Loucy (cell line): ENCODE measurements at regions not wholly inside any gene's neighbourhood (a gene's known extent, or its start where the extent isn't known, plus 50 kb on each side); places are given as distances from the start of the nearest gene placed in this dataset.

ENCODE experiments used
- H2AFZ ChIP-seq: fragments of 200-600 bp; sonication (generic); 2 replicates; pipeline ENCODE4 v1.6.0; 2016; ENCODE audit warnings: antibody characterized with exemption, mild to moderate bottlenecking, low read length, moderate library complexity
- H3F3A ChIP-seq: fragments of 200-600 bp; 2 replicates; pipeline ENCODE4 v1.6.0; 2016; ENCODE audit warnings: antibody characterized with exemption, low read depth, mild to moderate bottlenecking
- H3K27me3 ChIP-seq: fragments of 200-600 bp; sonication (generic); 2 replicates; pipeline ENCODE4 v1.6.1; 2014; ENCODE audit warnings: low read length, mild to moderate bottlenecking; ENCODE audit not compliant: insufficient read depth, poor library complexity, severe bottlenecking
- H3K36me3 ChIP-seq: fragments of 200-600 bp; sonication (generic); 2 replicates; pipeline ENCODE4 v1.6.1; 2016; ENCODE audit warnings: low read length; ENCODE audit not compliant: insufficient read depth
- H3K4me1 ChIP-seq: fragments of 200-600 bp; sonication (generic); 2 replicates; pipeline ENCODE4 v1.5.1; 2014; ENCODE audit warnings: low read length, mild to moderate bottlenecking; ENCODE audit not compliant: insufficient read depth, poor library complexity, severe bottlenecking
- H3K4me2 ChIP-seq: fragments of 200-600 bp; sonication (generic); 2 replicates; pipeline ENCODE4 v1.6.0; 2014; ENCODE audit warnings: antibody characterized with exemption, low read length, low read depth, mild to moderate bottlenecking; ENCODE audit not compliant: poor library complexity, severe bottlenecking
- H3K4me3 ChIP-seq: fragments of 200-600 bp; sonication (generic); 2 replicates; pipeline ENCODE4 v1.5.1; 2014; ENCODE audit warnings: low read length, mild to moderate bottlenecking, mixed read lengths; ENCODE audit not compliant: poor library complexity, severe bottlenecking
- H3K79me2 ChIP-seq: fragments of 200-600 bp; sonication (generic); 2 replicates; pipeline ENCODE4 v1.6.1; 2014; ENCODE audit warnings: low read length; ENCODE audit not compliant: insufficient read depth
- H3K9ac ChIP-seq: fragments of 200-600 bp; sonication (generic); 2 replicates; pipeline ENCODE4 v1.6.0; 2014; ENCODE audit warnings: mild to moderate bottlenecking, low read depth, low read length, moderate library complexity; ENCODE audit not compliant: poor library complexity, severe bottlenecking
- H3K9me2 ChIP-seq: fragments of 200-600 bp; sonication (generic); replicated peaks from 2 replicates; pipeline ENCODE4 v1.6.1; 2016; ENCODE audit warnings: low read depth, low read length, mixed read lengths
- H3K9me3 ChIP-seq: fragments of 200-600 bp; sonication (generic); 2 replicates; pipeline ENCODE4 v1.6.1; 2014; ENCODE audit warnings: mild to moderate bottlenecking, antibody characterized with exemption, low read length, low read depth; ENCODE audit not compliant: insufficient read depth
- H4K20me1 ChIP-seq: fragments of 200-600 bp; sonication (generic); 2 replicates; pipeline ENCODE4 v1.6.0; 2014; ENCODE audit warnings: antibody characterized with exemption, low read length, mild to moderate bottlenecking; ENCODE audit not compliant: insufficient read depth, poor library complexity, severe bottlenecking
- CTCF ChIP-seq: fragments of 200-600 bp; sonication (generic); conservative IDR thresholded peaks from 2 replicates; pipeline ENCODE4 v1.5.1; 2014; ENCODE audit warnings: mild to moderate bottlenecking, antibody characterized with exemption, low read length
- EZH2phosphoT487 ChIP-seq: fragments of 200-600 bp; IDR thresholded peaks from 2 replicates; pipeline ENCODE4 v1.6.1; 2018; ENCODE audit warnings: antibody characterized with exemption, mild to moderate bottlenecking, moderate library complexity, borderline replicate concordance

GRCh38 chr18:34631093-34631966 is 78.8 kb upstream of the DTNA start:
- no peaks in the 10 kb centered on the region for H3F3A ChIP-seq
- H3K27me3 ChIP-seq = no peaks in the 10 kb centered on the region
- H3K9me2 ChIP-seq = no peaks in the 10 kb centered on the region
- no peak overlapping the region for H3K4me2 ChIP-seq
- no peaks in the 10 kb centered on the region for H4K20me1 ChIP-seq
- H3K79me2 ChIP-seq = no peaks in the 10 kb centered on the region
- H3K9me3 ChIP-seq = no peaks in the 10 kb centered on the region
- no peak overlapping the region for H3K9ac ChIP-seq
- TF ChIP-seq CTCF (no peak), EZH2phosphoT487 (no peak)
- H3K4me3 ChIP-seq = no peak overlapping the region
- H2AFZ ChIP-seq = no peak overlapping the region
- H3K36me3 ChIP-seq = no peaks in the 10 kb centered on the region
- H3K4me1 ChIP-seq = no peaks in the 10 kb centered on the region

GRCh38 chr18:34632321-34632720 is 77.8 kb upstream of the DTNA start:
- H3K4me2 ChIP-seq = no peak overlapping the region
- H3K4me1 ChIP-seq = no peaks in the 10 kb centered on the region
- no peaks in the 10 kb centered on the region for H4K20me1 ChIP-seq
- no peaks in the 10 kb centered on the region for H3K9me2 ChIP-seq
- H3K79me2 ChIP-seq = no peaks in the 10 kb centered on the region
- no peaks in the 10 kb centered on the region for H3F3A ChIP-seq
- TF ChIP-seq CTCF (no peak), EZH2phosphoT487 (no peak)
- no peak overlapping the region for H3K9ac ChIP-seq
- H2AFZ ChIP-seq = no peak overlapping the region
- H3K9me3 ChIP-seq = no peaks in the 10 kb centered on the region
- H3K36me3 ChIP-seq = no peaks in the 10 kb centered on the region
- H3K27me3 ChIP-seq = no peaks in the 10 kb centered on the region
- no peak overlapping the region for H3K4me3 ChIP-seq

- no peaks in the 10 kb centered on the region for H3K9me3 ChIP-seq
- H3K36me3 ChIP-seq = no peaks in the 10 kb centered on the region
- no peak overlapping the region for H3K9ac ChIP-seq
- no peaks in the 10 kb centered on the region for H3K9me2 ChIP-seq
- H3K4me1 ChIP-seq = no peaks in the 10 kb centered on the region
- H3K79me2 ChIP-seq = no peaks in the 10 kb centered on the region
- no peak overlapping the region for H3K4me2 ChIP-seq
- H3K4me3 ChIP-seq = no peak overlapping the region
- no peaks in the 10 kb centered on the region for H3F3A ChIP-seq
- H3K27me3 ChIP-seq = no peaks in the 10 kb centered on the region
- H4K20me1 ChIP-seq = no peaks in the 10 kb centered on the region
- TF ChIP-seq CTCF (no peak), EZH2phosphoT487 (no peak)
- no peak overlapping the region for H2AFZ ChIP-seq
Measured at GRCh38 chr18:34633368-34633767, 76.7 kb upstream of the DTNA start.
